ENCODE measurements at regions not wholly inside any gene's neighbourhood (a gene's known extent, or its start where the extent isn't known, plus 50 kb on each side); places are given as distances from the start of the nearest gene placed in this dataset.

DNA sequence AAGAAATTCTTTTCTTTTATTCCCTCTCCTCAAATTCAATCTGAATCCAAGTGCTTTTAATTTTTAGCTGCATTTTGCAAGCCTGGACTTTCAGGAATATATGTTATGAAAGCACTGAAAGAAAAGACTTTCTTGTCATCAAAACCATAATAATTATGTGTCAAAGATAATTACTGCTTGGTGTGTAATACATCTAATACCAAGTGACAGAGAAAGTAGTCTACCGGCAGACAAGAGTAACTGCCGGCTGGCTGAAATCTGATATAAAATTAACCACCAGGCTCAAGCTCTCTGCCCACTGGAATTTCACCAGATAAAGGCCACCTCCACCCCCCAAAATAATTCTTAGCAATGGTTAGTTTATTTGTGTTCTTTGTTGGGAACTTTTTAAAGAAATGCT lies 220.9 kb upstream of the CDIN1 start:
- Mint-ChIP-seq H3K27ac (ENCODE audit: unreplicated experiment) (no peak overlapping the region), H3K27me3 (ENCODE audit: insufficient read depth, unreplicated experiment) (no peaks in the 10 kb centered on the region), H3K36me3 (ENCODE audit: insufficient read depth, unreplicated experiment) (no peaks in the 10 kb centered on the region), H3K4me1 (ENCODE audit: low read depth, unreplicated experiment) (no peaks in the 10 kb centered on the region), H3K9me3 (ENCODE audit: unreplicated experiment) (no peaks in the 10 kb centered on the region), H3K4me3 (ENCODE audit: unreplicated experiment) (no peak overlapping the region)
- CTCF ChIA-PET = no interaction called here
- Histone ChIP-seq H3K4me1 (no peaks in the 10 kb centered on the region), H3K27me3 (replicated peaks; ENCODE audit: control insufficient read depth, insufficient read depth, low read length) (no peaks in the 10 kb centered on the region), H3K9me3 (no peaks in the 10 kb centered on the region), H3K36me3 (ENCODE audit: control insufficient read depth, insufficient read depth, low read length) (no peaks in the 10 kb centered on the region), H3K4me3 (ENCODE audit: low read depth, low read length) (no peak overlapping the region)
- no peak for DNase-seq
- intact Hi-C loops (cut with micrococcal nuclease; ENCODE audit: unreplicated experiment) = no loop called here
- POLR2A ChIA-PET = no interaction called here
- TF ChIP-seq, protein P1, sequence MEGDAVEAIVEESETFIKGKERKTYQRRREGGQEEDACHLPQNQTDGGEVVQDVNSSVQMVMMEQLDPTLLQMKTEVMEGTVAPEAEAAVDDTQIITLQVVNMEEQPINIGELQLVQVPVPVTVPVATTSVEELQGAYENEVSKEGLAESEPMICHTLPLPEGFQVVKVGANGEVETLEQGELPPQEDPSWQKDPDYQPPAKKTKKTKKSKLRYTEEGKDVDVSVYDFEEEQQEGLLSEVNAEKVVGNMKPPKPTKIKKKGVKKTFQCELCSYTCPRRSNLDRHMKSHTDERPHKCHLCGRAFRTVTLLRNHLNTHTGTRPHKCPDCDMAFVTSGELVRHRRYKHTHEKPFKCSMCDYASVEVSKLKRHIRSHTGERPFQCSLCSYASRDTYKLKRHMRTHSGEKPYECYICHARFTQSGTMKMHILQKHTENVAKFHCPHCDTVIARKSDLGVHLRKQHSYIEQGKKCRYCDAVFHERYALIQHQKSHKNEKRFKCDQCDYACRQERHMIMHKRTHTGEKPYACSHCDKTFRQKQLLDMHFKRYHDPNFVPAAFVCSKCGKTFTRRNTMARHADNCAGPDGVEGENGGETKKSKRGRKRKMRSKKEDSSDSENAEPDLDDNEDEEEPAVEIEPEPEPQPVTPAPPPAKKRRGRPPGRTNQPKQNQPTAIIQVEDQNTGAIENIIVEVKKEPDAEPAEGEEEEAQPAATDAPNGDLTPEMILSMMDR (IDR thresholded peaks at IDR 0.05; ENCODE audit: insufficient read depth in 1 of 2, low read depth in 1 of 2, low read length in 1 of 2, severe bottlenecking in 1 of 2, unreplicated experiment in 1 of 2) = no peak
- BruUV-seq (replicated peaks) = no TSS peak

DNA sequence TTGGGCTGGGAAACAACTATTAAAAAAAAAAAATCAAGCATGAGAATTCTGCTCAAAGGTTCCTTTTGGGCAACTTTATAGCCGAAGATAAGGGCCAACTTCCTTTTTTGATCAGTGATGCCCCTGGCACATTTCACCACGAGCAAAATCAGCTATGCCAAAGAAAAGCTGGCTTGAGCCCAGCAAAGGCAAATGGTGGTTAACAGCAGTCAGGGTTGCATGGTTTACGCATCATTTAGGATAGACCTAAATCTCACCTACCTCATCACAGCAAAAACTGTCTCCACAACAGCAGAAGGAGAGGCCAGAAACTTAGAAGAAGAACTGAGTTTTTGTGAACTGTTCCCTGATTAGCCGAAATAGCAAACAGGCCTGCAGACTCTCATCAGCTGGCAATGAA lies 220.1 kb upstream of the CDIN1 start:
- CTCF ChIA-PET = no interaction called here
- H3K4me3 Mint-ChIP-seq (ENCODE audit: unreplicated experiment) = no peak overlapping the region
- Histone ChIP-seq H3K4me1 (no peaks in the 10 kb centered on the region), H3K36me3 (ENCODE audit: control insufficient read depth, insufficient read depth, low read length) (no peaks in the 10 kb centered on the region), H3K4me3 (ENCODE audit: low read depth, low read length) (no peak overlapping the region), H3K9me3 (no peaks in the 10 kb centered on the region), H3K27me3 (replicated peaks; ENCODE audit: control insufficient read depth, insufficient read depth, low read length) (no peaks in the 10 kb centered on the region)
- H3K27me3 Mint-ChIP-seq (ENCODE audit: insufficient read depth, unreplicated experiment) = no peaks in the 10 kb centered on the region
- no peak overlapping the region for H3K27ac Mint-ChIP-seq (ENCODE audit: unreplicated experiment)
- POLR2A ChIA-PET = no interaction called here
- TF ChIP-seq, protein P1 (IDR thresholded peaks at IDR 0.05; ENCODE audit: insufficient read depth in 1 of 2, low read depth in 1 of 2, low read length in 1 of 2, severe bottlenecking in 1 of 2, unreplicated experiment in 1 of 2) = no peak
- H3K4me1 Mint-ChIP-seq (ENCODE audit: low read depth, unreplicated experiment) = no peaks in the 10 kb centered on the region
- no peak for DNase-seq
- H3K9me3 Mint-ChIP-seq (ENCODE audit: unreplicated experiment) = no peaks in the 10 kb centered on the region
- no peaks in the 10 kb centered on the region for H3K36me3 Mint-ChIP-seq (ENCODE audit: insufficient read depth, unreplicated experiment)
- no TSS peak for BruUV-seq (replicated peaks)
- intact Hi-C loops (cut with micrococcal nuclease; ENCODE audit: unreplicated experiment) = no loop called here

DNA sequence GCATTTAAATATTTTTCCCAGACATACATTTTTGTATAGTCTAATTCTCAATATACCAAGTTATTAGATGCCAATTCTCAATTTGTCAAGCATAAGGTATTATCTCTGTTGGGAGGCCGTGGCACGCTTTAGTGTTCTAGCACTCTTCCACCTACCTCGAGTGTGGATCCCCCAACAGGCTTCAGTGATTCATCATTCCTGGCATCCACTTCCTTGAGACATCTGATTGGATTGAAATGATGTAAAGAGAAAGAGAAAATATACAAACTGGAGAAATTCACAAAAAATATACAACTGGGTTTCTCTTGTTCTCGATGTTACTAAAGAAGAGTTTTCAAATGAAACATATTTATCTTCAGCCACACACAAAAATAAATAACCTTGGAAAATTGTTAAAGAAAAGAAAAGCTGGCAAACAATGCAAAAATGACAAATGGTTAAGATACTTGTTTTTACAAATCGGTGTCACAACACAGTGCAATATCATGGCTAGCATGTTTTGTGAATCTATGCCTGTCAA lies 218.0 kb upstream of the CDIN1 start:
- intact Hi-C loops (cut with micrococcal nuclease; ENCODE audit: unreplicated experiment) = no loop called here
- BruUV-seq (replicated peaks) = no TSS peak
- no peaks in the 10 kb centered on the region for H3K27me3 Mint-ChIP-seq (ENCODE audit: insufficient read depth, unreplicated experiment)
- H3K4me1 Mint-ChIP-seq (ENCODE audit: low read depth, unreplicated experiment) = no peaks in the 10 kb centered on the region
- no peaks in the 10 kb centered on the region for H3K9me3 ChIP-seq
- H3K4me3 Mint-ChIP-seq (ENCODE audit: unreplicated experiment) = no peak overlapping the region
- H3K4me1 ChIP-seq = no peaks in the 10 kb centered on the region
- no peaks in the 10 kb centered on the region for H3K36me3 Mint-ChIP-seq (ENCODE audit: insufficient read depth, unreplicated experiment)
- H3K4me3 ChIP-seq (ENCODE audit: low read depth, low read length) = no peak overlapping the region
- no peaks in the 10 kb centered on the region for H3K9me3 Mint-ChIP-seq (ENCODE audit: unreplicated experiment)
- no peak overlapping the region for H3K27ac Mint-ChIP-seq (ENCODE audit: unreplicated experiment)
- DNase-seq = no peak
- CTCF ChIA-PET = no interaction called here
- no peaks in the 10 kb centered on the region for H3K27me3 ChIP-seq (replicated peaks; ENCODE audit: control insufficient read depth, insufficient read depth, low read length)
- POLR2A ChIA-PET = no interaction called here
- TF ChIP-seq, protein P1 (IDR thresholded peaks at IDR 0.05; ENCODE audit: insufficient read depth in 1 of 2, low read depth in 1 of 2, low read length in 1 of 2, severe bottlenecking in 1 of 2, unreplicated experiment in 1 of 2) = no peak
- no peaks in the 10 kb centered on the region for H3K36me3 ChIP-seq (ENCODE audit: control insufficient read depth, insufficient read depth, low read length)

All from Caco-2 (cell line).